ACC112 (cell line): ENCODE measurements at regions not wholly inside any gene's neighbourhood (a gene's known extent, or its start where the extent isn't known, plus 50 kb on each side); places are given as distances from the start of the nearest gene placed in this dataset.

Experiments used
- H2AFZ ChIP-seq: fragments of 200-600 bp; sonication (generic); one replicate; pipeline ENCODE4 v1.6.0; 2017; ENCODE audit warnings: antibody characterized with exemption, low read length; ENCODE audit not compliant: unreplicated experiment
- H3K27ac ChIP-seq: fragments of 200-600 bp; sonication (generic); 2 replicates; pipeline ENCODE4 v1.5.1; 2014; ENCODE audit warnings: low read depth, mild to moderate bottlenecking, antibody characterized with exemption, low read length, moderate library complexity
- H3K27me3 ChIP-seq: fragments of 200-600 bp; sonication (generic); 2 replicates; pipeline ENCODE4 v1.6.1; 2014; ENCODE audit warnings: mild to moderate bottlenecking, antibody characterized with exemption, low read length, moderate library complexity, mixed read lengths; ENCODE audit not compliant: insufficient read depth
- H3K36me3 ChIP-seq: fragments of 200-600 bp; sonication (generic); 2 replicates; pipeline ENCODE4 v1.6.1; 2016; ENCODE audit warnings: mild to moderate bottlenecking, antibody characterized with exemption, low read length, moderate library complexity, mixed read lengths; ENCODE audit not compliant: insufficient read depth
- H3K4me1 ChIP-seq: fragments of 200-600 bp; sonication (generic); one replicate; pipeline ENCODE4 v1.6.1; 2016; ENCODE audit warnings: low read length, mixed read lengths; ENCODE audit not compliant: insufficient read depth, unreplicated experiment, control insufficient read depth
- H3K4me3 ChIP-seq: fragments of 200-600 bp; sonication (generic); 2 replicates; pipeline ENCODE4 v1.5.1; 2014; ENCODE audit warnings: mild to moderate bottlenecking, low read depth, low read length
- H3K79me2 ChIP-seq: fragments of 200-600 bp; sonication (generic); one replicate; pipeline ENCODE4 v1.6.0; 2016; ENCODE audit warnings: low read length; ENCODE audit not compliant: control insufficient read depth, unreplicated experiment, insufficient read depth

GRCh38 chr6:126803769-126804168 lies 314.7 kb upstream of the RSPO3 start:
- H2AFZ ChIP-seq, result no peak overlapping the region
- H3K27ac ChIP-seq, result no peak overlapping the region
- H3K79me2 ChIP-seq, result no peaks in the 10 kb centered on the region
- H3K27me3 ChIP-seq, result no peaks in the 10 kb centered on the region
- no peaks in the 10 kb centered on the region for H3K36me3 ChIP-seq
- no peaks in the 10 kb centered on the region for H3K4me1 ChIP-seq
- H3K4me3 ChIP-seq, result no peak overlapping the region

DNA sequence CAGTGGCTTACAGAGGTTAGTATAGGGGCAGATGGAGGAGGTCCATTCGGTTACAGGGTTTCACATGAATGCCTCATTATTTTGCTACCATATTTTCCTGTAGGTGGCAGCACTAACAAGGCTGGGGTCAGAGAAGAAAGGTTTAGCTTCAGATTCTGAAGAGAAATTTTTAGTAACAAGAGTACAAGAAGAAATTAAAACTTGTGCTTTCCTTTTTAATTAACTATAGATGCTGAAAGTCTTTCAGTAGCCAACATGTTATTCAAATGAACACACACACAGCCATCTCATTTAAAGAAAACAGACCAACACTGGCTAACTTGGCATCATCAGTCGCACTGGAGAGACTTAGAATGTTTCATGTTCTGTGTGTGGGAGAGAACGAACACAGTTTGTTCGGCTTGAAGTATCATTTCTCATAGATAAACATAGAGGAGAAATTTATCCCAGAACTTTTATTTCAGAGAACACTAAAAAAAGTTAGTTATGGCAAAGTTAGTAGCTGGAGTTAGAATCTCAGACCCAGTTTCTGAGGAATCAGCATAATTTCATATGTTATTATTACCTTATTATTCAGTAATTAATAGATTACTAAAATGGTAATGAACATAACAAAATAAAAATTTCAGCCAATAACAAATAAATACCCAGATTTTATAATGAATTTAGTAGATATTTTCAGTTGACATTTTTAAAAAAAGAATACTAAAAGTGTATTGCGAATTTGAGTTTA lies 314.0 kb upstream of the RSPO3 start:
- Histone ChIP-seq H3K27me3 (no peaks in the 10 kb centered on the region), H2AFZ (no peak overlapping the region), H3K79me2 (no peaks in the 10 kb centered on the region), H3K36me3 (no peaks in the 10 kb centered on the region), H3K4me1 (no peaks in the 10 kb centered on the region), H3K4me3 (no peak overlapping the region; the same call in 1 of the 2 replicates), H3K27ac (no peak overlapping the region)

- no peak overlapping the region for H2AFZ ChIP-seq
- peaks cover under 1% of the 10 kb centered on the region for H3K4me1 ChIP-seq
- H3K36me3 ChIP-seq, result no peaks in the 10 kb centered on the region
- no peak overlapping the region for H3K4me3 ChIP-seq
- H3K79me2 ChIP-seq, result no peaks in the 10 kb centered on the region
- no peaks in the 10 kb centered on the region for H3K27me3 ChIP-seq
- H3K27ac ChIP-seq, result no peak overlapping the region
Observed at GRCh38 chr6:126805861-126806260, 312.6 kb upstream of the RSPO3 start.

- peaks cover 16% of the 10 kb centered on the region for H3K4me1 ChIP-seq
- no peak overlapping the region for H3K27ac ChIP-seq
- H3K4me3 ChIP-seq, result no peak overlapping the region
- H3K36me3 ChIP-seq, result no peaks in the 10 kb centered on the region
- no peaks in the 10 kb centered on the region for H3K27me3 ChIP-seq
- H2AFZ ChIP-seq, result no peak overlapping the region
- no peaks in the 10 kb centered on the region for H3K79me2 ChIP-seq
Observed at GRCh38 chr6:126807876-126808275, 310.6 kb upstream of the RSPO3 start.

GRCh38 chr6:126811321-126811720 lies 307.1 kb upstream of the RSPO3 start:
- Histone ChIP-seq H2AFZ (peak overlapping the region; percentile 33), H3K27me3 (no peaks in the 10 kb centered on the region), H3K4me1 (peaks cover 18% of the 10 kb centered on the region), H3K4me3 (peak overlapping the region; percentile 36), H3K79me2 (no peaks in the 10 kb centered on the region), H3K36me3 (no peaks in the 10 kb centered on the region), H3K27ac (peak overlapping the region; percentile 11; the same call in 1 of the 2 replicates)

- peak overlapping the region; percentile 11; the same call in 1 of the 2 replicates for H3K27ac ChIP-seq
- peak overlapping the region; percentile 36 for H3K4me3 ChIP-seq
- H3K79me2 ChIP-seq, result no peaks in the 10 kb centered on the region
- no peaks in the 10 kb centered on the region for H3K36me3 ChIP-seq
- H3K4me1 ChIP-seq, result peaks cover 18% of the 10 kb centered on the region
- peak overlapping the region; percentile 24 for H2AFZ ChIP-seq
- H3K27me3 ChIP-seq, result no peaks in the 10 kb centered on the region
Observed at GRCh38 chr6:126812010-126812409, 306.5 kb upstream of the RSPO3 start.

- H2AFZ ChIP-seq, result peak overlapping the region; percentile 12
- H3K79me2 ChIP-seq, result no peaks in the 10 kb centered on the region
- peaks cover 18% of the 10 kb centered on the region for H3K4me1 ChIP-seq
- peak overlapping the region; percentile 36 for H3K4me3 ChIP-seq
- H3K36me3 ChIP-seq, result no peaks in the 10 kb centered on the region
- peak overlapping the region; percentile 11; the same call in 1 of the 2 replicates for H3K27ac ChIP-seq
- H3K27me3 ChIP-seq, result no peaks in the 10 kb centered on the region
Observed at GRCh38 chr6:126812651-126813050, 305.8 kb upstream of the RSPO3 start.

- no peak overlapping the region for H3K4me3 ChIP-seq
- H3K36me3 ChIP-seq, result no peaks in the 10 kb centered on the region
- no peaks in the 10 kb centered on the region for H3K27me3 ChIP-seq
- H3K27ac ChIP-seq, result no peak overlapping the region
- H3K4me1 ChIP-seq, result peaks cover 13% of the 10 kb centered on the region
- no peak overlapping the region for H2AFZ ChIP-seq
- H3K79me2 ChIP-seq, result no peaks in the 10 kb centered on the region
Observed at GRCh38 chr6:126820634-126821033, 297.8 kb upstream of the RSPO3 start.

- Histone ChIP-seq H3K4me1 (peaks cover 22% of the 10 kb centered on the region), H3K27ac (no peak overlapping the region), H3K79me2 (no peaks in the 10 kb centered on the region), H3K27me3 (no peaks in the 10 kb centered on the region), H2AFZ (peak overlapping the region; percentile 53), H3K4me3 (no peak overlapping the region), H3K36me3 (no peaks in the 10 kb centered on the region)
Observed at GRCh38 chr6:126821706-126822105, 296.8 kb upstream of the RSPO3 start.

DNA sequence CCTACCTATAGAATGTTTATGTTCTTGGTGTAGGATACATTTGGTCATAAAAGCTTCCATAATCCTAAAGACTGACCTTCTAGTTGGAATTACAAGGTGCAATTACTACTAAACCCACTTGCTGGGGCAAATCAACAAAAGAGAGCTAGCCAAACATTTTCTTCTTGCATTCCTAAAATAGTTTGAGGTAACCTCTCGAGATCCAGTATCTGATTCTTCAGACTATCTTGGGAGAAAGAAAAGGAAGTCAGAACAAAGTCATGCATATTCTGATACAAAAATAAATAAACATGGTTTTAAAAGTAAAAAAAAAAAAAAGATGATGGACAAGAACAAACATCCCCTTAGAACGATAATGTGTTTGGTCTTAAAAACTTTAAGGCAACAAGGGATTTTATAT lies 294.2 kb upstream of the RSPO3 start:
- Histone ChIP-seq H3K27ac (no peak overlapping the region), H3K27me3 (no peaks in the 10 kb centered on the region), H3K79me2 (no peaks in the 10 kb centered on the region), H3K36me3 (no peaks in the 10 kb centered on the region), H3K4me1 (peaks cover 22% of the 10 kb centered on the region), H2AFZ (no peak overlapping the region), H3K4me3 (no peak overlapping the region)

- Histone ChIP-seq H3K4me3 (no peak overlapping the region), H2AFZ (no peak overlapping the region), H3K36me3 (no peaks in the 10 kb centered on the region), H3K4me1 (peaks cover 22% of the 10 kb centered on the region), H3K27ac (no peak overlapping the region), H3K27me3 (no peaks in the 10 kb centered on the region), H3K79me2 (no peaks in the 10 kb centered on the region)
Observed at GRCh38 chr6:126824815-126825214, 293.7 kb upstream of the RSPO3 start.
